SK-N-SH treated with all-trans-retinoic acid at 6 μM for 48 hours (cell line): ENCODE measurements at regions not wholly inside any gene's neighbourhood (a gene's known extent, or its start where the extent isn't known, plus 50 kb on each side); places are given as distances from the start of the nearest gene placed in this dataset.

Source experiments
- CREB5 ChIP-seq: fragments of 250-450 bp; sonication (Bioruptor Pico); IDR thresholded peaks from 2 replicates; pipeline ENCODE4 v1.5.1; 2020; ENCODE audit warnings: low read depth, mild to moderate bottlenecking, moderate library complexity
- CSRNP3 ChIP-seq: fragments of 250-450 bp; sonication (Bioruptor Pico); IDR thresholded peaks from 2 replicates; pipeline ENCODE4 v1.5.1; 2021; ENCODE audit warnings: mild to moderate bottlenecking, moderate library complexity
- GLIS3 ChIP-seq: fragments of 250-450 bp; sonication (Bioruptor Pico); IDR thresholded peaks from 2 replicates; pipeline ENCODE4 v1.5.0; 2020; ENCODE audit warnings: mild to moderate bottlenecking, moderate library complexity
- OSR1 ChIP-seq: fragments of 250-450 bp; sonication (Bioruptor Pico); IDR thresholded peaks from 2 replicates; pipeline ENCODE4 v1.8.0; 2022; ENCODE audit warnings: moderate library complexity, mild to moderate bottlenecking, inconsistent platforms
- PATZ1 ChIP-seq: fragments of 250-450 bp; sonication (Bioruptor Pico); IDR thresholded peaks from 2 replicates; pipeline ENCODE4 v1.8.0; 2020; ENCODE audit warnings: mild to moderate bottlenecking, moderate library complexity, borderline replicate concordance
- RARB ChIP-seq: fragments of 250-450 bp; sonication (Bioruptor Pico); IDR thresholded peaks from 2 replicates; pipeline ENCODE4 v1.8.0; 2021; ENCODE audit warnings: mild to moderate bottlenecking, moderate library complexity
- TCF4 ChIP-seq: fragments of 250-450 bp; sonication (Bioruptor Pico); IDR thresholded peaks from 2 replicates; pipeline ENCODE4 v1.8.0; 2021; ENCODE audit warnings: mild to moderate bottlenecking, moderate library complexity, borderline replicate concordance
- TOX ChIP-seq: fragments of 250-450 bp; sonication (Bioruptor Pico); IDR thresholded peaks from 2 replicates; pipeline ENCODE4 v1.8.0; 2021; ENCODE audit warnings: mild to moderate bottlenecking, moderate library complexity, borderline replicate concordance
- TSHZ2 ChIP-seq: fragments of 250-450 bp; sonication (Bioruptor Pico); IDR thresholded peaks from 2 replicates; pipeline ENCODE4 v1.5.0; 2020; ENCODE audit warnings: mild to moderate bottlenecking, moderate library complexity
- ZC3H10 ChIP-seq: fragments of 250-450 bp; sonication (Bioruptor Pico); IDR thresholded peaks from 2 replicates; pipeline ENCODE4 v1.5.1; 2021; ENCODE audit warnings: mild to moderate bottlenecking, moderate library complexity
- ZNF8 ChIP-seq: fragments of 450-650 bp; formaldehyde crosslinking; IDR thresholded peaks from 2 replicates; pipeline ENCODE4 v1.5.0; 2020; ENCODE audit warnings: mild to moderate bottlenecking, moderate library complexity

GRCh38 chr2:65656160-65656718 lies 223.8 kb upstream of the SPRED2 start:
- TF ChIP-seq CSRNP3 (CRISPR knock-in tag) (no peak), GLIS3 (no peak), ZC3H10 (CRISPR knock-in tag) (no peak), RARB (CRISPR knock-in tag) (no peak), TOX (CRISPR knock-in tag) (no peak), CREB5 (CRISPR knock-in tag) (no peak), PATZ1 (CRISPR knock-in tag) (no peak), ZNF8 (CRISPR knock-in tag) (no peak), TCF4 (CRISPR knock-in tag) (no peak), OSR1 (CRISPR knock-in tag) (no peak), TSHZ2 (CRISPR knock-in tag) (no peak)
